ENCODE measurements at regions not wholly inside any gene's neighbourhood (a gene's known extent, or its start where the extent isn't known, plus 50 kb on each side); places are given as distances from the start of the nearest gene placed in this dataset.

DNA sequence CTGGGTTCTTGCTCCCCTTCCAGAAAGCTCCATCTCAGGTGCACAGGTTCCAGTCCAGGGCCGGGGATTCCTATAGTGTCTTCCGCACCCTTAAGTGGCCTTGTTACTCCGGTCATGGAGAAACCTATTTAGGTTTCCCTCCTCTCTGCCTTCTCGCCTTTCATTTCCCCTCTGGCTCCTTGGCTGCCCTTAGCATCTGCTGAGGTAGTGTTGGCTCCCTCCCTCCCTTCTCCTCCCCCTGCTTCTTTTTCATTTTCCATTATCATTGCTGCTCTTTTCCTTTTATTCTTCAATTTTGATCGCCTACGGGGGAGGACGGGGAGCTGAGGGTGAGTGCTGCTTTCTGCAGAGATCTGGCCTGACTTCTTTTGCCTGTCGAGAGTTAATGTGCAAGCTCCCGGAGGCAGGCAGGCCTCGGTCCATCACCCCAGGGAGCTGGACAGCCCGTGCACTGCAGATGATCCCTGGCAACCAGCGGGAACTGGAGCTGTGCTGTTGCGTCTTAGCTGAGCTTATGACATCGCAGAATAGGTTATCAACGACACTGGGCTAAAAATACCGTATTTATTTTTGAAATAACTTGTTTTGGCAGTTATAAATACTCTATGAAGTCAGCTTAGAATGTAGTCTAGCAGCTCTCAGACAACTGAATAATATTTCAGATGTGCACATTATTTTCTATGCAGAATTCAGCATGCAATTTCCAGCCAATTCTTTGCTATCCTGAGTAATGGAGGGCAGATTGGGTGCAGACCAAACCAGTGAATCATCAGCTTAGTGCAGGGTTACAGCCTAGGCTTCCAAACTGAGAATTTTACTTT, 141.9 kb downstream of the SLC4A3 start (continued):
- TF ChIP-seq, protein P1, sequence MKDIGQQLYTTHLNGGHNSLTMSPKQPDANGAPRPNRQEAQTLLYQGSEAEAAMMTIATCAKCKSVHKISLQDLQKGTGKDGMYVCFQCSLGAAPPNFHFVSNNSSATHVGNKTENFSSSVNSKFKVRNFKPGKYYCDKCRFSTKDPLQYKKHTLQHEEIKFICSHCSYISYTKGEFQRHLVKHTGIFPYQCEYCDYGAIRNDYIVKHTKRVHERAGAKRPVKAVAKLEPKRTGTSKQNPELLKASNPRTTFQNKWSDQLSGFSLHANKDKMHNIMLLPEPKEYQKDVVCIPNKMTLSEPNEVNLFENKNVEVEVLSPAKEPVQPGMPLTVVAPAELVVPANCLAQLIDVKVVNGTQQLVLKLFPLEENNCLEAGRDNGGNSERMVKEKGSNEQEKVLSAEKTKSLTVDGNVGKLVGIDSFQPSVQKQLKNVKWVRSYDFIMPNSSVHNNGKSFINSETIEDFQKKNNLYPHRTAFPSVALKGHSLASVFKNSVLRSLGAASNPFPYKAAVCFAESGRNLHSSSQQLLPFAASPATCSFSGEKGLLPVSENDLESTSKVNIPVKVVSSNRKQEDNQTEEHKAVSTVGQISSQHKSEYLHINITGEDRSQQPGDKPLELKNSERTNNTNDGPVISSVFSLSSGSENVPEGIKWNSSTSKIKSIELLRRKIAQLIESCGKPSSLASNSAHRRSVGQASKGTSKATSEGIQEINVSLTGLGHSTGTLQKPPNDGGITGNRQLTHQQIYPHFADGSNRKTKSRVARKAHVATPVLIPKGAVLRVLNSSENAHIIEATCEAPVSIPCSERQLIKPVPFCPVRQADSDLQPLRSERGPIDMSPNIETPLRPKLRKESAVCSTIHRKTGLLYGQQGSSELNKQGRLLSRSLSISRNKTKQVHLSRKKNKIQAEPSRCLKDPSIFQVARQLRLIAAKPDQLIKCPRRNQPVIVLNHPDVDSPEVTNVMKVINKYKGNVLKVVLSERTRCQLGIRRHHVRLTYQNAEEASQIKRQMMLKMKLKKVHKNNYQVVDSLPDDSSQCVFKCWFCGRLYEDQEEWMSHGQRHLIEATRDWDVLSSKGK (CRISPR knock-in tag; IDR thresholded peaks at IDR 0.05): no peak
- TF ChIP-seq ILF3 (IDR thresholded peaks at IDR 0.05; ENCODE audit: borderline replicate concordance) (no peak), SNIP1 (IDR thresholded peaks at IDR 0.05; ENCODE audit: low read depth) (no peak), MEF2A (IDR thresholded peaks at IDR 0.05; ENCODE audit: control insufficient read depth, low read depth, low read length) (no peak), ZNF274 (IDR thresholded peaks at IDR 0.05; ENCODE audit: borderline replicate concordance, low read depth, low read length) (no peak)

DNA sequence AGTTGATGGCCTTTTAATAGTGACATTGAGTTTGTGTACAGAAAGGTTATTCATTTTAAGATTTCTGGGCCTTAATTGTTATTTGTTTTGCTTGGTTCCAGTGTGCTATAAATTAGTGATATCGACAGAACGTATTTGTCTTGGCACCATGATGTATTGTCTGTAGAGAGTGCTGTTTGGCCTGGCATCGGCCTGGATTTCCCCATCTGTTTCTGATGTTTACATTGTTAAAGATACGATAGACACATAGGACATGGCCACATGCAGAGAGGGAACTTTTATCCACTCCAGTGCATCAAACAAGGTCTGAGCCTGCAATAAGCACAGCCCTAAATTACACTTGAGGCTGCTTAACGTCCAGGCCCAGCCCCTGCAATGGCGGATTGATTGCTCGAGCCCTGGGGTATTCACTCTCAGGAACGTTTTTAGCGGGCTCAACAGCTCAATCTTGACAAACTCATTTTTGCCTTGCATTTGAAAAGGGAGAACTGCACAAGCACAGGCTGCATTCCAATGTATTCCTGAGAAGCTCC, 144.7 kb downstream of the SLC4A3 start:
- no peaks in the 10 kb centered on the region for H3K79me2 ChIP-seq (ENCODE audit: control insufficient read depth, insufficient read depth, low read length)
- H2AFZ ChIP-seq (ENCODE audit: low read depth, low read length): no peak overlapping the region
- no peaks in the 10 kb centered on the region; a peak in 2 of 5 replicates for H3K27me3 ChIP-seq (ENCODE audit: control insufficient read depth in 2 of 2, insufficient read depth in 2 of 2, low read length in 2 of 2)
- no peaks in the 10 kb centered on the region for H3K4me1 ChIP-seq (replicated peaks in 1 of 2; ENCODE audit: control insufficient read depth in 2 of 2, insufficient read depth in 2 of 2, low read length in 2 of 2)
- POLR2A ChIA-PET: no interaction called here
- CTCF ChIA-PET (ENCODE audit: low intra/inter-chr PET ratio): no interaction called here
- no peak overlapping the region for H3K9ac ChIP-seq (ENCODE audit: insufficient read depth in 1 of 2, low read depth in 2 of 2, low read length in 2 of 2)
- H3K4me3 ChIP-seq: no peak overlapping the region
- ATAC-seq (no peak), DNase-seq (ENCODE audit: extremely low read depth in 1 of 4, low spot score in 3 of 4) (no peak), FAIRE-seq (no peak)
- H3K9me1 ChIP-seq (ENCODE audit: control insufficient read depth, insufficient read depth, low read length): no peaks in the 10 kb centered on the region
- in situ Hi-C loops (cut with MboI) (no loop called here), intact Hi-C loops (cut with micrococcal nuclease) (no loop called here)
- H3K9me3 ChIP-seq (replicated peaks; ENCODE audit: control insufficient read depth, insufficient read depth, low read depth, low read length): no peaks in the 10 kb centered on the region
- no TSS peak for BruUV-seq (replicated peaks)
- WGBS (ENCODE audit: insufficient coverage, low coverage, missing lambda C conversion rate): 3% methylated on average over 9 of the region's 9 CpGs
- H3K27ac ChIP-seq (ENCODE audit: extremely low read depth, low read depth, low read length): no peak overlapping the region
- H4K20me1 ChIP-seq (replicated peaks; ENCODE audit: control insufficient read depth, insufficient read depth, low read length): no peaks in the 10 kb centered on the region
- H3K4me2 ChIP-seq (ENCODE audit: insufficient read depth, low read length): no peak overlapping the region
- no peaks in the 10 kb centered on the region for H3K36me3 ChIP-seq (ENCODE audit: control insufficient read depth, insufficient read depth, low read length)
- TF ChIP-seq MEIS2 (IDR thresholded peaks at IDR 0.05; ENCODE audit: partially characterized antibody) (no peak), ETV1 (tag; conservative IDR thresholded peaks at IDR 0.05; ENCODE audit: low read depth) (no peak), RBM17 (IDR thresholded peaks at IDR 0.05; ENCODE audit: borderline replicate concordance, low read depth, low read length) (no peak), BHLHE40 (IDR thresholded peaks at IDR 0.05; ENCODE audit: low read length) (no peak), GTF2F1 (IDR thresholded peaks at IDR 0.05; ENCODE audit: low read depth, low read length) (no peak), SPI1 (IDR thresholded peaks at IDR 0.05; ENCODE audit: borderline replicate concordance, low read depth, low read length) (no peak), ZNF699 (CRISPR knock-in tag; IDR thresholded peaks at IDR 0.05; ENCODE audit: insufficient replicate concordance) (no peak), ZNF239 (CRISPR knock-in tag; IDR thresholded peaks at IDR 0.05) (no peak), NUFIP1 (IDR thresholded peaks at IDR 0.05; ENCODE audit: partially characterized antibody) (no peak), ZFX (CRISPR knock-in tag; IDR thresholded peaks at IDR 0.05) (no peak)
- TF ChIP-seq, protein P2, sequence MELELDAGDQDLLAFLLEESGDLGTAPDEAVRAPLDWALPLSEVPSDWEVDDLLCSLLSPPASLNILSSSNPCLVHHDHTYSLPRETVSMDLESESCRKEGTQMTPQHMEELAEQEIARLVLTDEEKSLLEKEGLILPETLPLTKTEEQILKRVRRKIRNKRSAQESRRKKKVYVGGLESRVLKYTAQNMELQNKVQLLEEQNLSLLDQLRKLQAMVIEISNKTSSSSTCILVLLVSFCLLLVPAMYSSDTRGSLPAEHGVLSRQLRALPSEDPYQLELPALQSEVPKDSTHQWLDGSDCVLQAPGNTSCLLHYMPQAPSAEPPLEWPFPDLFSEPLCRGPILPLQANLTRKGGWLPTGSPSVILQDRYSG (tag; conservative IDR thresholded peaks at IDR 0.05; ENCODE audit: low read depth): no peak

All from K562 (cell line).